GM06990 (cell line): ENCODE measurements at regions not wholly inside any gene's neighbourhood (a gene's known extent, or its start where the extent isn't known, plus 50 kb on each side); places are given as distances from the start of the nearest gene placed in this dataset.

Source experiments
- DNase-seq: peaks from one replicate; pipeline ENCODE4 v3.0.0-alpha.2; 2011; ENCODE audit not compliant: insufficient read length; ENCODE audit errors: extremely low read depth
- H3K27me3 ChIP-seq: replicated peaks from 2 replicates; pipeline ENCODE4 v1.6.0; 2011; ENCODE audit warnings: low read length; ENCODE audit not compliant: control insufficient read depth, insufficient read depth
- H3K36me3 ChIP-seq: 2 replicates; pipeline ENCODE4 v1.5.1; 2011; ENCODE audit warnings: low read length; ENCODE audit not compliant: control insufficient read depth, insufficient read depth
- H3K4me3 ChIP-seq: replicated peaks from 2 replicates; pipeline ENCODE4 v1.5.1; 2011; ENCODE audit warnings: low read depth, mild to moderate bottlenecking, control low read depth, low read length
- TF ChIP-seq, protein P1 (sequence below): IDR thresholded peaks from 2 replicates; pipeline ENCODE4 v1.5.1; 2011; ENCODE audit warnings: low read length, control low read depth, mild to moderate bottlenecking, inconsistent platforms; ENCODE audit not compliant: insufficient read depth, poor library complexity, severe bottlenecking

DNA sequence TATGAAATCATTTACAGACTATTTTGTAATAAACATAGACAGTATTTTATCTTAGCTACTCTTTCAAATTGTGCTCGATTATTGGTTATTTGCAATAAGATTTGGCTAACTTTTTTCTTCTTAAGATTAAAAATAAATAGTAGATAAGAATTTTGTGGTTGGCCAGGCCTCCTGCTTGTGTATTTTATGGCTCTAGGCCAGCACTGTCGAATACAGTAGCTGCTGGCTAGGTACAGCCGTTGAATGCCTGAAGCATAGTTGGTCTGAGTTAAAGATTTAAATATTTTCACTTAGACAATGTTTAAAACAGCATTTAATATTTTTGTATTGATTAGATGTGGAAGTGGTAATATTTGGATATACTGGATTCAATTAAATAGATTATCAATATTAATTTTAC, 481.0 kb downstream of the SPRY1 start:
- no peak for DNase-seq
- H3K4me3 ChIP-seq = no peak overlapping the region
- TF ChIP-seq, protein P1, sequence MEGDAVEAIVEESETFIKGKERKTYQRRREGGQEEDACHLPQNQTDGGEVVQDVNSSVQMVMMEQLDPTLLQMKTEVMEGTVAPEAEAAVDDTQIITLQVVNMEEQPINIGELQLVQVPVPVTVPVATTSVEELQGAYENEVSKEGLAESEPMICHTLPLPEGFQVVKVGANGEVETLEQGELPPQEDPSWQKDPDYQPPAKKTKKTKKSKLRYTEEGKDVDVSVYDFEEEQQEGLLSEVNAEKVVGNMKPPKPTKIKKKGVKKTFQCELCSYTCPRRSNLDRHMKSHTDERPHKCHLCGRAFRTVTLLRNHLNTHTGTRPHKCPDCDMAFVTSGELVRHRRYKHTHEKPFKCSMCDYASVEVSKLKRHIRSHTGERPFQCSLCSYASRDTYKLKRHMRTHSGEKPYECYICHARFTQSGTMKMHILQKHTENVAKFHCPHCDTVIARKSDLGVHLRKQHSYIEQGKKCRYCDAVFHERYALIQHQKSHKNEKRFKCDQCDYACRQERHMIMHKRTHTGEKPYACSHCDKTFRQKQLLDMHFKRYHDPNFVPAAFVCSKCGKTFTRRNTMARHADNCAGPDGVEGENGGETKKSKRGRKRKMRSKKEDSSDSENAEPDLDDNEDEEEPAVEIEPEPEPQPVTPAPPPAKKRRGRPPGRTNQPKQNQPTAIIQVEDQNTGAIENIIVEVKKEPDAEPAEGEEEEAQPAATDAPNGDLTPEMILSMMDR = no peak
- no peaks in the 10 kb centered on the region for H3K27me3 ChIP-seq
- H3K36me3 ChIP-seq = no peaks in the 10 kb centered on the region

DNA sequence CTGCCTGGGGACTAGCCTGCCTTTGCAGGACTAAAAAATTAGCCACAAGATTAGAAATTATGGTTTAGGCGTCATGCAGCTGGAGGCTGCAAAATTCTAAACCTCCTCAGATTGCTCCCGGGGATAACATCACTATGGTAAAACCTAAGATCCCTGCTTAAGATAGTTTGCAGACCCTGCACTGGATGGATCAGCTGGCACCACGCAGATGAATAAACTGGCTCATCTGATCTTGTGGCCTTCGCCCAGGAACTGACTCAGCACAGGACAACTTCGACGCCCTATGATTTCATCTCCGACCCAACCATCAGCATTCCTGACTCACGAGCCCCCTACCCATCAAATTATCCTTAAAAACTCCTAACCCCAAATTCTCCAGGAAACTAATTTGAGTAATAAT, 482.4 kb downstream of the SPRY1 start:
- no peak for DNase-seq
- no peak overlapping the region for H3K4me3 ChIP-seq
- H3K36me3 ChIP-seq = no peaks in the 10 kb centered on the region
- TF ChIP-seq, protein P1 = no peak
- no peaks in the 10 kb centered on the region for H3K27me3 ChIP-seq

DNA sequence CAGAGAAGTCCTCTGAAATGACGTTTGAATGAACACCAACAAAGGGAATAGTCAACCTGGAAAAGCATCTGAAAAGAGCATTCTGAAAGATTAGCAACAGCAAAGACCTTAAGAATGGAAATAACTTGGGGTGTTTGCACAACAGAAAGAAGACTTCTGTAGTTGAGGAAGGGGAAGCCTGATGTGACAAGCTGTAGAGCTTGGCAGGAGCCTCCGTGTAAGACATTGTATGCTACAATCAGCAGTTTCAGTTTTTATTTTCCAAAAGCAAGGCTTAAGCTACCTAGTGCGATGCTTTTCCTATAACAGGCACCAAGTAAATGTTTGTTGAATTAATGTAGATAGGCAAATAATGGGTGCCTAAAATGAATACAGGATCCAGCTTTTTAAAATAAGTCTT, 484.0 kb downstream of the SPRY1 start:
- no peak for DNase-seq
- TF ChIP-seq, protein P1 = no peak
- Histone ChIP-seq H3K27me3 (no peaks in the 10 kb centered on the region), H3K36me3 (no peaks in the 10 kb centered on the region), H3K4me3 (no peak overlapping the region)

DNA sequence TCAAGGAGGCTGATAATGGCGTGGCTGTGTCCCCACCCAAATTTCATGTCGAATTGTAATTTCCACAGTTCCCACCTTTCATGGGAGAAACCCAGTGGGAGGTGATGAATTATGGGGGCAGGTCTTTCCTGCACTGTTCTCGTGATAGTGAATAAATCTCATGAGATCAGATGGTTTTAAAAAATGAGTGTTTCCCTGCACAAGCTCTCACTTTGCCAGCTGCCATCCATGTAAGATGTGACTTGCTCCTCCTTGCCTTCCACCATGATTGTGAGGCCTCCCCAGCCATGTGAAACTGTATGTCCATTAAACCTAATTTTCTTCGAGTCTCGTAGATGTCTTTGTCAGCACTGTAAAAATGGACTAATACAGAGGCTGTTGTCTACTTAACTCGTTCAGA, 488.3 kb downstream of the SPRY1 start:
- H3K36me3 ChIP-seq = no peaks in the 10 kb centered on the region
- no peak for DNase-seq
- TF ChIP-seq, protein P1 = no peak
- no peak overlapping the region for H3K4me3 ChIP-seq
- no peaks in the 10 kb centered on the region for H3K27me3 ChIP-seq

DNA sequence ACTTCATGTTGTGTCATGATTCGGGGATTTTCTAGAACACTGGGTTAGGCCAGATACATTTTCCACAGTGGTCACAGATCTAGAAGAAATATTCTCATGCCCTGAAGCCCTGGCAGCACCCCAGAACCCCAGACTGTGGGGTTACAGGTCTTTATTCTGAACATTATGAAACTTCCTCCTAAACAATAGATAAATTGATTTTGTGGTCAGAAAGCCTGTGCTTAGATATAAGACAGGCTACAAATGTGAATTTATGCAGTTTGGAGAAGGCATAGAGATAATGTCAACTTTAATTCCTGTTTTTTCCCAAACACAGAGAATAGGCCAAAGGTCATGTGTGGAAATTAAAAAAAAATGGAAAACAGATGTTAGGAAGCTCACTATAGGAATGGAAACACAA, 492.9 kb downstream of the SPRY1 start:
- Histone ChIP-seq H3K4me3 (no peak overlapping the region), H3K27me3 (no peaks in the 10 kb centered on the region), H3K36me3 (no peaks in the 10 kb centered on the region)
- TF ChIP-seq, protein P1 = no peak
- no peak for DNase-seq

DNA sequence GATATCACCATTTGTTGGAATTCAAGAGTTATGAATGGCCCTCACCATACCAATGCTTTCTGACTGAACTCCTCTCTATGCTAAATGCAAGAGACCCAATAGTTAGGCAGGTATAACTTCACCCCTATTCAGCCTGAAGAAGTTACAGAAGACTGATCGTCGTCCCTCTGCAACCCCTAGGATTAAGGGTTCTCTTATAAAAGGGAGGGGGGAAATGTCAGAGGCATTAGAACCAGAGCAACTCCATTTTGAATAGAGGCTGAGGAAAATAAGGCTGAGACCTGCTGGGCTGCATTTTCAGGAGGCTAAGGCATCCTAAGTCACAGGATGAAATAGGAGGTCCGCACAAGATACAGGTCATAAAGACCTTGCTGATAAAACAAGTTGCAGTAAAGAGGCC, 494.3 kb downstream of the SPRY1 start:
- Histone ChIP-seq H3K27me3 (no peaks in the 10 kb centered on the region), H3K36me3 (no peaks in the 10 kb centered on the region), H3K4me3 (no peak overlapping the region)
- no peak for DNase-seq
- TF ChIP-seq, protein P1 = no peak
